ENCODE measurements at regions not wholly inside any gene's neighbourhood (a gene's known extent, or its start where the extent isn't known, plus 50 kb on each side); places are given as distances from the start of the nearest gene placed in this dataset.

GRCh38 chr13:53612200-53612599 is 583.6 kb downstream of the OLFM4 start:
- TF ChIP-seq POLR2A (IDR thresholded peaks at IDR 0.05), result no peak
- TF ChIP-seq, protein P1, sequence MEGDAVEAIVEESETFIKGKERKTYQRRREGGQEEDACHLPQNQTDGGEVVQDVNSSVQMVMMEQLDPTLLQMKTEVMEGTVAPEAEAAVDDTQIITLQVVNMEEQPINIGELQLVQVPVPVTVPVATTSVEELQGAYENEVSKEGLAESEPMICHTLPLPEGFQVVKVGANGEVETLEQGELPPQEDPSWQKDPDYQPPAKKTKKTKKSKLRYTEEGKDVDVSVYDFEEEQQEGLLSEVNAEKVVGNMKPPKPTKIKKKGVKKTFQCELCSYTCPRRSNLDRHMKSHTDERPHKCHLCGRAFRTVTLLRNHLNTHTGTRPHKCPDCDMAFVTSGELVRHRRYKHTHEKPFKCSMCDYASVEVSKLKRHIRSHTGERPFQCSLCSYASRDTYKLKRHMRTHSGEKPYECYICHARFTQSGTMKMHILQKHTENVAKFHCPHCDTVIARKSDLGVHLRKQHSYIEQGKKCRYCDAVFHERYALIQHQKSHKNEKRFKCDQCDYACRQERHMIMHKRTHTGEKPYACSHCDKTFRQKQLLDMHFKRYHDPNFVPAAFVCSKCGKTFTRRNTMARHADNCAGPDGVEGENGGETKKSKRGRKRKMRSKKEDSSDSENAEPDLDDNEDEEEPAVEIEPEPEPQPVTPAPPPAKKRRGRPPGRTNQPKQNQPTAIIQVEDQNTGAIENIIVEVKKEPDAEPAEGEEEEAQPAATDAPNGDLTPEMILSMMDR (IDR thresholded peaks at IDR 0.05), result no peak
- 68 to 70% methylated on average over 3 of the region's 3 CpGs for WGBS, 2 donors
- H3K4me3 ChIP-seq (ENCODE audit: low read depth, poor library complexity, severe bottlenecking), result no peak overlapping the region
- intact Hi-C loops (cut with DNase I; ENCODE audit: low total_unique reads), result no loop called here
- DNase-seq (ENCODE audit: low spot score in 2 of 2), result no peak

DNA sequence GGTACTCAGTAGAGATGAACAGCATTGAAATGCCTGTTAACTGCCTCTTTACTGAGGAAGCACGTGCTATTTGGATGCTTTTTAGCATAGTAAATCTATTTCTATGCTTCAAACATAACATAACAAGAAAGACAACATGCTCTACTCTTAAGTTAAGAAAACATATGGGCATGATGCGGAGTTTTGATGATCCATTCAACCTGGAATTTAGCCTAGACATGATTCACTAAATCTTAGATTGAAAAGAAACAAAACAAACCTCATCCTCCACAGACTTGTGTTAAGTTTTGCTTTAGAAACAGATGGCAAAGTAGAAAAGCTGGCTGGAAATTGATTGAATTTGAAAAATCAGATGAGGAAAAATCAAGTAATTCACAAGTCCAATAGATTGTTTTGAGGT is 593.8 kb downstream of the OLFM4 start:
- intact Hi-C loops (cut with DNase I; ENCODE audit: low total_unique reads), result no loop called here
- no peak for TF ChIP-seq POLR2A (IDR thresholded peaks at IDR 0.05)
- TF ChIP-seq, protein P1 (IDR thresholded peaks at IDR 0.05), result no peak
- DNase-seq (ENCODE audit: low spot score in 2 of 2), result no peak
- no peak overlapping the region for H3K4me3 ChIP-seq (ENCODE audit: low read depth, poor library complexity, severe bottlenecking)
- WGBS, 2 donors, result 21 to 24% methylated on average over 2 of the region's 2 CpGs

- no peak overlapping the region for H3K4me3 ChIP-seq (ENCODE audit: low read depth, poor library complexity, severe bottlenecking)
- intact Hi-C loops (cut with DNase I; ENCODE audit: low total_unique reads), result no loop called here
- DNase-seq (ENCODE audit: low spot score in 2 of 2), result no peak
- WGBS, 2 donors, result 53 to 58% methylated on average over 2 of the region's 2 CpGs
- TF ChIP-seq POLR2A (IDR thresholded peaks at IDR 0.05), result no peak
- TF ChIP-seq, protein P1 (IDR thresholded peaks at IDR 0.05), result no peak
Observed at GRCh38 chr13:53623146-53623545, 594.5 kb downstream of the OLFM4 start.

- TF ChIP-seq POLR2A (IDR thresholded peaks at IDR 0.05), result no peak
- TF ChIP-seq, protein P1 (IDR thresholded peaks at IDR 0.05), result no peak
- WGBS, 2 donors, result 66 to 77% methylated on average over 2 of the region's 2 CpGs
- no peak overlapping the region for H3K4me3 ChIP-seq (ENCODE audit: low read depth, poor library complexity, severe bottlenecking)
- intact Hi-C loops (cut with DNase I; ENCODE audit: low total_unique reads), result no loop called here
- no peak for DNase-seq (ENCODE audit: low spot score in 2 of 2)
Observed at GRCh38 chr13:53631511-53631910, 602.9 kb downstream of the OLFM4 start.

- no peak for DNase-seq (ENCODE audit: low spot score in 2 of 2)
- WGBS, 2 donors, result 61 to 68% methylated on average over 2 of the region's 2 CpGs
- TF ChIP-seq POLR2A (IDR thresholded peaks at IDR 0.05), result no peak
- TF ChIP-seq, protein P1 (IDR thresholded peaks at IDR 0.05), result no peak
- intact Hi-C loops (cut with DNase I; ENCODE audit: low total_unique reads), result no loop called here
- H3K4me3 ChIP-seq (ENCODE audit: low read depth, poor library complexity, severe bottlenecking), result no peak overlapping the region
Observed at GRCh38 chr13:53638040-53638439, 609.4 kb downstream of the OLFM4 start.

DNA sequence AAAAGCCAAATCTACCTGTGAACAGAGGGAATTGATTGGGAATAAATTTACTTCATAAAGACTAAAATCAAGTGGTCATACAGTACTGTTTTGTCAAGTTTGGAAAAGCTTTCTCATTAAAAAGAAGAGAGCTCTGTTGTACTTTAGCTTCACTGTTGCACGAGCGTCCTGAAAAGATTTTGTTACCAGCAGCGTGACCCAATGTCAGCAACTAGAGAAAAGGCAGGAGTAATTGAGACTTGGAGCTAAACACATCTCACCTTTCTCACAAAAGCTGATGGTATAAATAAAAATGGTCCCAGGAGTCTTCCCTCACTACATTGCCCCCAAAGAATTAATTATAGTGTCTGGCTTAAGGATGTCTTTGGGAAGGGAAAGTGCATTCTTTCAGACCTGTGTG is 613.7 kb downstream of the OLFM4 start:
- intact Hi-C loops (cut with DNase I; ENCODE audit: low total_unique reads), result no loop called here
- TF ChIP-seq, protein P1 (IDR thresholded peaks at IDR 0.05), result no peak
- no peak for TF ChIP-seq POLR2A (IDR thresholded peaks at IDR 0.05)
- 57 to 91% methylated on average over 3 of the region's 3 CpGs for WGBS, 2 donors
- no peak overlapping the region for H3K4me3 ChIP-seq (ENCODE audit: low read depth, poor library complexity, severe bottlenecking)
- DNase-seq (ENCODE audit: low spot score in 2 of 2), result no peak
